PC-3 (cell line): ENCODE measurements at regions not wholly inside any gene's neighbourhood (a gene's known extent, or its start where the extent isn't known, plus 50 kb on each side); places are given as distances from the start of the nearest gene placed in this dataset.

Experiments used
- ATAC-seq: fragments of 200-7000 bp; cut with Tn5 transposase; 2 replicates; pipeline ENCODE4 v1.9.1; 2020; ENCODE audit warnings: mild to moderate bottlenecking, moderate library complexity
- BruUV-seq: library from RNA; stranded (reverse); fragments of 400-500 nt; replicated peaks from 2 replicates; lab custom pipeline; 2021; lab: Mats Ljungman, UMichigan
- CTCF ChIA-PET: fragments of 300-600 bp; sonication (Branson Sonifier 250); formaldehyde crosslinking; loops from one replicate; lab custom pipeline; 2022; ENCODE audit warnings: antibody characterized with exemption; lab: Charles Lee
- POLR2A ChIA-PET: fragments of 300-600 bp; sonication (Branson Sonifier 250); formaldehyde crosslinking; loops from one replicate; lab custom pipeline; 2022; ENCODE audit warnings: antibody characterized with exemption; ENCODE audit not compliant: unreplicated experiment; lab: Charles Lee
- DNase-seq: peaks from one replicate; pipeline ENCODE4 v3.0.0-alpha.2; 2015
- H2AFZ ChIP-seq: fragments of 300-600 bp; sonication (generic); 2 replicates; pipeline ENCODE4 v1.6.0; 2016; ENCODE audit warnings: antibody characterized with exemption, low read length
- H3F3A ChIP-seq: fragments of 300-600 bp; sonication (generic); one replicate; pipeline ENCODE4 v1.6.0; 2017; ENCODE audit warnings: antibody characterized with exemption, low read length, control low read depth, mild to moderate bottlenecking; ENCODE audit not compliant: unreplicated experiment
- H3K27ac ChIP-seq: fragments of 300-600 bp; sonication (generic); 2 replicates; pipeline ENCODE4 v1.5.1; 2016; ENCODE audit warnings: mild to moderate bottlenecking, low read length
- H3K27me3 ChIP-seq: fragments of 300-600 bp; sonication (generic); 2 replicates; pipeline ENCODE4 v1.6.1; 2016; ENCODE audit warnings: low read length, mixed read lengths
- H3K36me3 ChIP-seq: fragments of 300-600 bp; sonication (generic); 2 replicates; pipeline ENCODE4 v1.6.1; 2016; ENCODE audit warnings: low read depth, mixed run types, low read length, mixed read lengths
- H3K4me1 ChIP-seq: fragments of 300-600 bp; sonication (generic); 2 replicates; pipeline ENCODE4 v1.5.1; 2016; ENCODE audit warnings: low read length; ENCODE audit not compliant: insufficient read depth
- H3K4me2 ChIP-seq: fragments of 300-600 bp; sonication (generic); 2 replicates; pipeline ENCODE4 v1.6.0; 2016; ENCODE audit warnings: low read length
- H3K4me3 ChIP-seq: fragments of 300-600 bp; sonication (generic); 2 replicates; pipeline ENCODE4 v1.5.1; 2016; ENCODE audit warnings: mild to moderate bottlenecking, low read length, mixed read lengths
- H3K79me2 ChIP-seq: fragments of 300-600 bp; sonication (generic); 2 replicates; pipeline ENCODE4 v1.6.1; 2017; ENCODE audit warnings: low read length, mixed read lengths
- H3K9ac ChIP-seq: fragments of 300-600 bp; sonication (generic); 2 replicates; pipeline ENCODE4 v1.6.0; 2016; ENCODE audit warnings: mild to moderate bottlenecking, low read length
- H3K9me2 ChIP-seq: fragments of 300-600 bp; sonication (generic); replicated peaks from 2 replicates; pipeline ENCODE4 v1.6.1; 2016; ENCODE audit warnings: mixed run types, low read length, mixed read lengths
- H3K9me3 ChIP-seq: fragments of 300-600 bp; sonication (generic); 2 replicates; pipeline ENCODE4 v1.6.1; 2016; ENCODE audit warnings: low read length, mixed read lengths
- H4K20me1 ChIP-seq: fragments of 300-600 bp; sonication (generic); 2 replicates; pipeline ENCODE4 v1.6.1; 2016; ENCODE audit warnings: low read length, mixed read lengths
- CTCF ChIP-seq: fragments of 300-600 bp; sonication (generic); conservative IDR thresholded peaks from 2 replicates; pipeline ENCODE4 v1.5.1; 2017; ENCODE audit warnings: antibody characterized with exemption, low read depth, mild to moderate bottlenecking, low read length
- EZH2 ChIP-seq: fragments of 300-600 bp; sonication (generic); IDR thresholded peaks from one replicate; pipeline ENCODE4 v1.6.1; 2017; ENCODE audit warnings: antibody characterized with exemption, mild to moderate bottlenecking, low read length; ENCODE audit not compliant: unreplicated experiment
- EZH2phosphoT487 ChIP-seq: fragments of 300-600 bp; sonication (generic); IDR thresholded peaks from 2 replicates; pipeline ENCODE4 v1.6.1; 2018; ENCODE audit warnings: mild to moderate bottlenecking, antibody characterized with exemption, low read length, borderline replicate concordance
- intact Hi-C: fragments of 100-400 bp; cut with micrococcal nuclease; formaldehyde crosslinking; loops from 2 replicates; pipeline ENCODE4 v1.9.0; 2023

GRCh38 chr2:78304678-78305077 lies 720.8 kb upstream of the REG3G start:
- H3K4me1 ChIP-seq, result no peaks in the 10 kb centered on the region
- CTCF ChIA-PET, result interaction anchor here (0.6 kb wide), 1 partner anchor 154 kb away, joined by 8 read pairs; no protein-coding TSS in a partner anchor
- no peak for DNase-seq
- H3K9ac ChIP-seq, result no peak overlapping the region
- H3K79me2 ChIP-seq, result no peaks in the 10 kb centered on the region
- no peak overlapping the region for H3K4me2 ChIP-seq
- H3K27me3 ChIP-seq, result no peaks in the 10 kb centered on the region
- H3F3A ChIP-seq, result no peaks in the 10 kb centered on the region
- POLR2A ChIA-PET, result no interaction called here
- no peaks in the 10 kb centered on the region for H4K20me1 ChIP-seq
- no peaks in the 10 kb centered on the region for H3K9me3 ChIP-seq
- BruUV-seq, result no TSS peak
- intact Hi-C loops, result no loop called here
- no peaks in the 10 kb centered on the region for H3K36me3 ChIP-seq
- no peak overlapping the region for H3K27ac ChIP-seq
- H3K4me3 ChIP-seq, result no peak overlapping the region
- TF ChIP-seq EZH2, result no peak
- TF ChIP-seq EZH2phosphoT487, result no peak
- TF ChIP-seq CTCF, result no peak
- ATAC-seq, result no peak
- H2AFZ ChIP-seq, result no peak overlapping the region
- H3K9me2 ChIP-seq, result no peaks in the 10 kb centered on the region

GRCh38 chr2:78309460-78309859 lies 716.0 kb upstream of the REG3G start:
- Histone ChIP-seq H3K4me3 (no peak overlapping the region), H3K4me2 (no peak overlapping the region), H3K9ac (no peak overlapping the region), H3K27ac (no peak overlapping the region), H3K9me3 (peaks cover 4% of the 10 kb centered on the region; the same call in 1 of the 2 replicates), H3K9me2 (no peaks in the 10 kb centered on the region), H3K36me3 (no peaks in the 10 kb centered on the region), H2AFZ (no peak overlapping the region), H3K4me1 (no peaks in the 10 kb centered on the region), H3K27me3 (no peaks in the 10 kb centered on the region), H3K79me2 (no peaks in the 10 kb centered on the region), H4K20me1 (no peaks in the 10 kb centered on the region), H3F3A (no peaks in the 10 kb centered on the region)
- ATAC-seq (no peak), DNase-seq (no peak)
- ChIA-PET CTCF (no interaction called here), POLR2A (no interaction called here)
- intact Hi-C loops, result no loop called here
- BruUV-seq, result no TSS peak
- TF ChIP-seq EZH2 (no peak), CTCF (no peak), EZH2phosphoT487 (no peak)

- CTCF ChIA-PET, result no interaction called here
- no TSS peak for BruUV-seq
- H3K4me1 ChIP-seq, result no peaks in the 10 kb centered on the region
Measured at GRCh38 chr2:78315368-78315767, 710.1 kb upstream of the REG3G start.

More at GRCh38 chr2:78315368-78315767, 710.1 kb upstream of the REG3G start:
- H3K9ac ChIP-seq, result no peak overlapping the region
- H3K27me3 ChIP-seq, result no peaks in the 10 kb centered on the region
- TF ChIP-seq EZH2 (no peak), CTCF (no peak), EZH2phosphoT487 (no peak)
- no peaks in the 10 kb centered on the region for H3K79me2 ChIP-seq
- DNase-seq (no peak), ATAC-seq (no peak)
- intact Hi-C loops, result no loop called here
- H3K4me3 ChIP-seq, result no peak overlapping the region
- H3F3A ChIP-seq, result no peaks in the 10 kb centered on the region
- no peaks in the 10 kb centered on the region for H3K9me2 ChIP-seq
- H2AFZ ChIP-seq, result no peak overlapping the region
- H3K27ac ChIP-seq, result no peak overlapping the region
- no peaks in the 10 kb centered on the region for H3K36me3 ChIP-seq
- no peak overlapping the region for H3K4me2 ChIP-seq
- H4K20me1 ChIP-seq, result no peaks in the 10 kb centered on the region
- H3K9me3 ChIP-seq, result peaks cover 4% of the 10 kb centered on the region; the same call in 1 of the 2 replicates
- POLR2A ChIA-PET, result no interaction called here
